Upper lobe of left lung (tissue), 6 donors: ENCODE measurements at regions not wholly inside any gene's neighbourhood (a gene's known extent, or its start where the extent isn't known, plus 50 kb on each side); places are given as distances from the start of the nearest gene placed in this dataset.
"Not testable (repeated sequence)": the region's sequence is repeated elsewhere in the genome, so short reads cannot be mapped to it uniquely, and the experiment has no call there.

Source experiments
- ATAC-seq, 2 donors: fragments of 200-7000 bp; cut with Tn5 transposase; one replicate each; pipeline ENCODE4 v1.9.1; 2022; ENCODE audit warnings: mild to moderate bottlenecking in 2 of 2, moderate library complexity in 2 of 2; ENCODE audit not compliant: low FRiP score in 2 of 2
- DNase-seq, 2 donors: peaks; one replicate each; pipeline ENCODE4 v3.0.0-alpha.2; 2019 to 2020
- H3K27ac ChIP-seq, 4 donors: fragments of 200-600 bp; sonication (generic); one replicate each; pipeline ENCODE4 v1.5.1; 2016 to 2019
- H3K27me3 ChIP-seq, 4 donors: fragments of 200-600 bp; sonication (generic); one replicate each; pipeline ENCODE4 v1.5.1; 2017 to 2019
- H3K36me3 ChIP-seq, 4 donors: fragments of 200-600 bp; sonication (generic); one replicate each; pipeline ENCODE4 v1.5.1; 2016 to 2019
- H3K4me1 ChIP-seq, 4 donors: fragments of 200-600 bp; sonication (generic); one replicate each; pipeline ENCODE4 v1.5.1; 2018 to 2019
- H3K4me3 ChIP-seq, 4 donors: fragments of 200-600 bp; sonication (generic); one replicate each; pipeline ENCODE4 v1.5.1; 2017 to 2019; ENCODE audit warnings: mild to moderate bottlenecking in 2 of 4, moderate library complexity in 1 of 4
- H3K9me3 ChIP-seq, 4 donors: fragments of 200-600 bp; sonication (generic); one replicate each; pipeline ENCODE4 v1.5.1; 2018 to 2019
- CTCF ChIP-seq, 6 experiments: fragments of 450-650 bp in 4 of 6; fragments of 200-600 bp in 2 of 6; sonication (generic) in 2 of 6; IDR thresholded peaks; one replicate each; pipeline ENCODE4 v1.5.1; 2016 to 2019; ENCODE audit warnings: antibody characterized with exemption in 6 of 6
- EP300 ChIP-seq, 4 donors: sonication (generic); formaldehyde crosslinking; IDR thresholded peaks; one replicate each; pipeline ENCODE4 v1.5.1; 2017; ENCODE audit warnings: antibody characterized with exemption in 4 of 4, control low read depth in 2 of 4
- POLR2A ChIP-seq, 4 donors: fragments of 450-650 bp; IDR thresholded peaks; one replicate each; pipeline ENCODE4 v1.5.1; 2016 to 2017; ENCODE audit warnings: antibody characterized with exemption in 4 of 4, mild to moderate bottlenecking in 2 of 4
- POLR2AphosphoS5 ChIP-seq, 2 donors: sonication (generic); formaldehyde crosslinking; IDR thresholded peaks; one replicate each; pipeline ENCODE4 v1.5.1; 2017; ENCODE audit warnings: antibody characterized with exemption in 2 of 2
- WGBS, 2 donors: methylation state at CpG; one replicate each; pipeline ENCODE4 v1.1.5; 2017 to 2018; 5-methylcytosine and 5-hydroxymethylcytosine counted together
- donor health status: DM: no; HTN: no; CAD: no; lungs with moderate emphysema.
- donor health status: DM: no; HTN: yes; CAD: no; lungs with severe emphysema.

- H3K4me1 ChIP-seq, result no peaks in the 10 kb centered on the region
- WGBS, 2 donors, result 69 to 83% methylated on average over 5 of the region's 5 CpGs
- ATAC-seq, result no peak
- no peaks in the 10 kb centered on the region for H3K9me3 ChIP-seq
- no peaks in the 10 kb centered on the region for H3K27me3 ChIP-seq
- no peak overlapping the region for H3K4me3 ChIP-seq
- no peak for DNase-seq
- H3K27ac ChIP-seq, result no peak overlapping the region
- TF ChIP-seq POLR2AphosphoS5 (IDR thresholded peaks at IDR 0.05) (no peak), POLR2A (IDR thresholded peaks at IDR 0.05) (no peak), EP300 (IDR thresholded peaks at IDR 0.05) (no peak), CTCF (IDR thresholded peaks at IDR 0.05) (no peak)
- H3K36me3 ChIP-seq, result no peaks in the 10 kb centered on the region
Observed at GRCh38 chr12:66823857-66824570, 145.1 kb upstream of the GRIP1 start.

- not testable (repeated sequence) for H3K36me3 ChIP-seq, H3K9me3 ChIP-seq, DNase-seq, H3K4me1 ChIP-seq, H3K27ac ChIP-seq, H3K4me3 ChIP-seq, H3K27me3 ChIP-seq, ATAC-seq
- WGBS, 2 donors, result 86 to 88% methylated on average over 2 of the region's 2 CpGs
Observed at GRCh38 chr12:66825921-66826320, 147.0 kb upstream of the GRIP1 start.

- no peak for ATAC-seq
- Histone ChIP-seq H3K4me1 (no peaks in the 10 kb centered on the region), H3K27me3 (no peaks in the 10 kb centered on the region), H3K27ac (no peak overlapping the region), H3K9me3 (no peaks in the 10 kb centered on the region), H3K4me3 (no peak overlapping the region), H3K36me3 (no peaks in the 10 kb centered on the region)
- DNase-seq, result no peak
- TF ChIP-seq POLR2A (IDR thresholded peaks at IDR 0.05) (no peak), POLR2AphosphoS5 (IDR thresholded peaks at IDR 0.05) (no peak), CTCF (IDR thresholded peaks at IDR 0.05) (no peak), EP300 (IDR thresholded peaks at IDR 0.05) (no peak)
- WGBS, 2 donors, result 81 to 96% methylated on average over 3 of the region's 3 CpGs
Observed at GRCh38 chr12:66829660-66830325, 150.9 kb upstream of the GRIP1 start.

GRCh38 chr12:66831495-66831894 is 152.6 kb upstream of the GRIP1 start:
- Histone ChIP-seq H3K27me3 (no peaks in the 10 kb centered on the region), H3K9me3 (no peaks in the 10 kb centered on the region), H3K27ac (no peak overlapping the region), H3K4me1 (no peaks in the 10 kb centered on the region), H3K36me3 (no peaks in the 10 kb centered on the region), H3K4me3 (no peak overlapping the region)
- ATAC-seq (no peak), DNase-seq (no peak)
- TF ChIP-seq POLR2A (IDR thresholded peaks at IDR 0.05), result no peak
- 67 to 81% methylated on average over 4 of the region's 4 CpGs for WGBS, 2 donors

- Histone ChIP-seq H3K36me3 (no peaks in the 10 kb centered on the region), H3K4me1 (no peaks in the 10 kb centered on the region), H3K4me3 (no peak overlapping the region), H3K27ac (no peak overlapping the region), H3K9me3 (no peaks in the 10 kb centered on the region), H3K27me3 (no peaks in the 10 kb centered on the region)
- DNase-seq, result no peak
- WGBS, 2 donors, result 72 to 73% methylated on average over 2 of the region's 2 CpGs
- peak in 1 of 2 donors; percentile 55 for ATAC-seq
- TF ChIP-seq POLR2AphosphoS5 (IDR thresholded peaks at IDR 0.05) (no peak), CTCF (IDR thresholded peaks at IDR 0.05) (no peak), POLR2A (IDR thresholded peaks at IDR 0.05) (no peak)
Observed at GRCh38 chr12:66832997-66833396, 154.1 kb upstream of the GRIP1 start.
